ENCODE measurements at regions not wholly inside any gene's neighbourhood (a gene's known extent, or its start where the extent isn't known, plus 50 kb on each side); places are given as distances from the start of the nearest gene placed in this dataset.
"Not testable (repeated sequence)": the region's sequence is repeated elsewhere in the genome, so short reads cannot be mapped to it uniquely, and the experiment has no call there.

DNA sequence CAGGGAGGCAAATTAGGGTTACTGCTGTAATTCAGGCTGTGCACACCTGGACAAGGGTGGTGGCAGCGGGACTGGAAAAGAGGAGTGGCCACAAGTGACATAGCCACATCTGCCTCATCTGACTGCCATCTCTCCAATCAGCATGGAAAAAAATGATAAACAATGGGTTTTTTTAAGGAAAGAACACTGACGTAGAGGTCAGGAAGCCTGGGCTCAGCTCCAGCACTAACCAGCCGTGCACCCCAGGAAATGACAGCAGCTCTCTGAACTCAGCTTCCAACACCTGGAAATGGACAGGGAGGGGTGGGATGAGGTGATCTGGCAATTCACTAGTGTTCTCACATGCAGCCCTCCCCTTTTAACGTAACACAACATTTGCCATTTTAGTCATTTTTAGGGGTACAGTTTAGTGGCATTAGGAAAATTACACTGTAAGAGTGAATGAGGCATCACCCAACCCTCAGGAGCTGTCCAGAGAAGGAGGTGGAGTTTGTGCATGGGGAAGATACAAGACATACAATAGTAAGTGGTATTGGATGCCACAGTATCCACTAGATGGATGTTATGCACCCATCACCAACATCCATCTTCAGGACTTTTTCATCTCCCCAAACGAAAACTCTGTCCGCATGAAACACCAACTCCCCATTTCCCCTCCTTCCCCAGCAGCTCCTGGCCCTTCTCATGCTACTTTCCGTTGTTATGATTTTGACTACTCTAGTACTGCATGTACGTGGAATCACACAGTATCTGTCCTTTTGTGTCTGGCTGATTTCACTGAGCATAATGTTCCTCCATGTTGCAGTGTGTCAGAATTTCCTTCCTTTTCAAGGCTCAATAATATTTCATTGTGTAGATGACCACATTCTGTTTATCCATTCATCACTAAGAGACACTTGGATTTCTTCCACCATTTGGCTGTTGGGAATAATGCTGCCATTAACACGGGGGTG is 215.5 kb upstream of the ECI2 start:
- DNase-seq (ENCODE audit: low spot score), result no peak

DNA sequence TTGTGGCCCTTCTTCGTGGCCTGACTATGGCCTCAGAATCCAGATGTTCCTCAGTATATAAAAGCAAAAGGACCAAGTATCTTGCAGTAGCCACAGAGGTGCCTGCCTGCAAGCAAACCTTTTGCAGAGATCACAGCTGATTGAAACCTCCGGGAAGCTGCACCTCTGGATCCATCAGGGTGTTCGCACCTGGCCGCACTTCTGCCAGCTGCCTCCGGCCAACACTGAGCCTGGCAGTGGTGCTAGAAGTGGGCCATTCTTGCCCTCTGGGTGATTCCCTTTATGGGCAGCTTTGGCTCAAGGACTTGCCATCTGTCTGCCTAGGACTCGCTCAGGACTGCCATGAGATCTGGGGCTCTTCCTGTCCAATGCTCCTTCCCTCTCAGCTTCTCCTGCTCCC is 214.6 kb upstream of the ECI2 start:
- no peak for DNase-seq (ENCODE audit: low spot score)

DNA sequence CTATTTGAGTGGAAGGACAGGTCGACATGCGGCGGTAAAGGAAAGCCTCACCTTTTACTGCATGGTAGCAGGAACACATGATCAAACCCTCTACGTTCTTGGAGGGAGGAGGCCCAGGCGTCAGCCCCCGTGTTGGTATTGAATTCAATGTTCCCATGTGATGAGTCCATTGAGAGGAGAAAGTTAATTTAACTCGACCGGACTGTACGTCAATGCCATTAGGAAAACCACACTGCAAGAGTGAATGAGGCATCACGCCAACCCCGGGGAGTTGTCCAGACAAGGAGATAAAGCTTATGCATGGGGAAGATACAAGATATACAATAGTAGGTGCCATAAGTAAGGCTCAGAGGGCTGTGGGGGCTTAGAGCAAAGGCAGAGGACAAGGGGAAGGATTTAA is 213.9 kb upstream of the ECI2 start:
- no peak for DNase-seq (ENCODE audit: low spot score)

DNA sequence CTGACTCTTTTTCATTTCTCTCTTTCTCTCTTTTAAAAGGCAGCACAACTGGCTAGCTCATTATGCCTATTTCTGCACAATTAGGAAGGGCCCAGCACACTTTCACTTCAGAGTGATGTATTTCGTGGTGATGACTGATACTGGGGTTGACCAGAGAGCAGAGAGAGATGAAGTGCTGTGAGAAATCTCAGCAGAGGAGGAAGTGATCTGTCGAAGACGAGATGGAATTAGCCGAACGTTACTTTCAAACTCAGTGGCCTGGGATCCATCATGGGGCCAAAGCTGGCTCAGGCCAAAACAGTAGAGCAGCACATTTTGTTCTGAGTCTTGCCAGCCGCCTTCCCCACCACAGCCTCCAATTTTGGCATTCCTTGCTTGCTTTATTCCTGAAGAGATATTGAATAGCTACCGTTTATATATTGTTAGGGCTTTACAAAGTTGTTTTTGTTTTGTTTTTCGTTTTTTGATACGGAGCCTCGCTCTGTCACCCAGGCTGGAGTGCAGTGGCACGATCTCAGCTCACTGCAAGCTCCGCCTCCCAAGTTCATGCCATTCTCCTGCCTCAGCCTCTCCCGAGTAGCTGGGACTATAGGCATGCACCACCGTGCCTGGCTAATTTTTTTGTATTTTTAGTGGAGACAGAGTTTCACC is 213.2 kb upstream of the ECI2 start:
- no peak for DNase-seq (ENCODE audit: low spot score)

DNA sequence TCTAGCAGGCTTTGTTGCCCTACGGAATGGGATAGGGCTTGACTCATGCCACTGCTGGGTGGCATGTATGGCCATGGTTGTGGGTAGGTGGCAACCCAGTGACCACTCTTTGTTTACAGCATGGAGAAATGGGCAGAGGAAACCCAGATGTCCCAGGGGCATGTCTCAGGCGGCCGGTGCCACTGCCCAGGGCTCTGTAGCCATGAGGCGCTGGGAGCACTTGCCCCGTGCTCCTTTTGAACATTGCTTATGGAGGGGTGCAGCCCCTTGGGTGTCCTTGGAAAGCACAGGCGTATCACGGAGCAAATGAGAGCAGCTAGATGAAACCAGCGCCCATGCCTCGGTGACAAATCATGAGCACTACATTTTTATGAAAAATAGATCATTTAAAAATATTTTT is 212.5 kb upstream of the ECI2 start:
- no peak for DNase-seq (ENCODE audit: low spot score)

DNA sequence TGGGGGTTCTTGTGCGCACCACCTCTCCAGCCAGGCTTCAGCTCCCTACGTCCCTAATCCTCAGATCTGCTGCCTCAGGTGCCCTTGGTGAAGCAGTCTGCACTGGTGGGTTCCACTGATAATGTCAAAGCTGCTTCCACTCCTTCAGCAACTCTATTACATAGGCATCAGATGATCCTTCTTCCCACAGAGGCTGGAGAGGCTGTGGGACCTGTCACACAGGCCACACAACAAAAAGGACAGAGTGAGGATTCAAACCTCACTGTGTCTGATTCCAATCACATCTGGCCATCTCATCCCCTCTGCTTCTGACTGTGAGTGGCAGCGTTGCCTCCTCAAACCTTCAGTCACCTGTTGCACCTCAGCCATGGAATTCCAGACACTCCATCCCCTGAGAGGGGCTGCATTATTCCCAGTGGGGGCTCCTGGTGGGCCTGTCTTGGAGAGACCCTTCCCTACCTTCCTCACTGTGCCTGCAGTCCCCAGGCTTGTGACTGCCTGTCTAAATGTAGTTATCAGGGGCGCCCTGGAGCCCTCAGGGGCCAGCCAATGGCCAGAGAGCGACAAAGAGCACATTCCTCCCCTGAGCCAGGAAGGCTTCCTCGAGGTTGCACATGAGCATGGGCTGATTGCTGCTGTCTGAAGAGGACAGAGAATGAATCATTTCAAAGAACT is 211.4 kb upstream of the ECI2 start:
- no peak for DNase-seq (ENCODE audit: low spot score)

DNA sequence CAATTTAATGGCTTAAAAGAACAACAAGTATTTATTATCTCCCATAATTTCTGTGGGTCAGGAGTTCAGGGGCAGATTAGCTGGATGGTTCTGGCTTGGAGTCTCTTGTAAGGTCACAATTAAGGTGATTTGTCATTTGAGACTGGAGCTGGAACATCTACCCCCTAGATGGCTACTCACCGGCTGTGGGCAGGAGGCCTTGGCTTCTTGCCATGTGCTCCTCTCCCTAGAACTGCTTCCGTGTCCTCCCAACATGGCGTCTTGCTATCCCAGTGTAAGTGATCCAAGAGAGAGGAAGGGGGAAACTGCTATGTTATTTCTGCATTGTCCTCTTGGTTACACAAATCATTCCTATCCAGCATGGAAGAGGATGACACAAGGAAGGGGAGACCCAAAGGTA is 210.2 kb upstream of the ECI2 start:
- DNase-seq (ENCODE audit: low spot score), result no peak

DNA sequence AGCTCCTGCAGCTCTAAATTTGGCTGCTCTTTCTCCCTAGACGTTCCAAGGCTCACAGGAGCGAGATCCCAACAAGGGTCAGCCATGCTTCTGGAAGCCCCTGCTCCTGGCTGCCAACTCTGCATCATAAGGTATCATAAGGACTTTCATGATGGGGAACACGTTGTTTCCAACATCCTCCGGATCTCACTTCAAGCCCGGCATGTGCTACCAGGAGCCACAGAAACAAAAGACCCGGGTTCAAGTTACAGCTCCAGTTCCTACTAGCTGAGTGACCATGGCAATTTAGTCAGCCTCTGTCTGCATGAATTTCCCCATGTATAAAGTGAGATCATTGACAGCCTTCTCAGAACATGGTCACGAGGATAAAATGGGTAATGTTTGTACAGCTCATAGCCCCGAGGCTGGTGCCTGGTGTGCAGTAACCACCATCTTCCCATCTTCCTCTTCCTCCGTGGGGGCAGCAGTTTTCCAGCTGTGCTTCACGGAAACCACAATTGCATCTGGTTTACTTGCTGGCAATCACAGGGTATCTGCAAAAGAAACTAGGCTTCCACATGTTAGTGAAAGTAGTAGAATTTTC is 209.0 kb upstream of the ECI2 start:
- no peak for DNase-seq (ENCODE audit: low spot score)

DNA sequence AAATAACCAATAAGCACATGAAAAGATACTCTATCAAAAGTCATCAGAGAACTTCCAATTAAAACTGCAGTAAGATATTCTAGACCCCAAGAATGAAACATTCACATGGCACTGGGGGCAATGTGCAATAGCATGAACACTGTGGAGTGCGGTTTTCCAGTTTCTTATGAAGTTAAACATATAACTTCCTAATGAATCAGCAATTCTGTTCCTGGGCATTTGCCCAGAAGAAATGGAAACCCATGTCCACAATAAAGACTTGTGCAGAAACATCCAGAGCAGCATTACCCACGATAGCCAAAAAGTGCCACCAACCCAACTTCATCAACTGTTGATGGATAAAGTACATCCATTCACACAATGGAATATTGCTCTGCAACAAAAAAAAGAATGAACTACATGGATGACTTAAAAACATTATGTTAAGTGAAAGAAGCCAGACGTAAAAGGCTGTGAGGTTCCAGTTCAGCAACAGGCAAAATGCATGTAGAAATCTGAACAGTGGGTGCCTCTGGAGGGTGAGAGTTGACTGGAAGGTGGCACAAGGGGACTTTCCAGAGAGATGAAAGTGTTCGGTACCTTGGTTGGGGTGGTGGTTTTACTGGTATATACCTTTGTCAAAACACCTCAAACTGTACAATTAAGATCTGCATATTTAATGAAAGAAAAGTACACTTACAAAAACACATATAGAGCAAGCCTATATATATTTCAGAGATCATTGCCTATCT is 207.2 kb upstream of the ECI2 start:
- DNase-seq (ENCODE audit: low spot score), result no peak

DNA sequence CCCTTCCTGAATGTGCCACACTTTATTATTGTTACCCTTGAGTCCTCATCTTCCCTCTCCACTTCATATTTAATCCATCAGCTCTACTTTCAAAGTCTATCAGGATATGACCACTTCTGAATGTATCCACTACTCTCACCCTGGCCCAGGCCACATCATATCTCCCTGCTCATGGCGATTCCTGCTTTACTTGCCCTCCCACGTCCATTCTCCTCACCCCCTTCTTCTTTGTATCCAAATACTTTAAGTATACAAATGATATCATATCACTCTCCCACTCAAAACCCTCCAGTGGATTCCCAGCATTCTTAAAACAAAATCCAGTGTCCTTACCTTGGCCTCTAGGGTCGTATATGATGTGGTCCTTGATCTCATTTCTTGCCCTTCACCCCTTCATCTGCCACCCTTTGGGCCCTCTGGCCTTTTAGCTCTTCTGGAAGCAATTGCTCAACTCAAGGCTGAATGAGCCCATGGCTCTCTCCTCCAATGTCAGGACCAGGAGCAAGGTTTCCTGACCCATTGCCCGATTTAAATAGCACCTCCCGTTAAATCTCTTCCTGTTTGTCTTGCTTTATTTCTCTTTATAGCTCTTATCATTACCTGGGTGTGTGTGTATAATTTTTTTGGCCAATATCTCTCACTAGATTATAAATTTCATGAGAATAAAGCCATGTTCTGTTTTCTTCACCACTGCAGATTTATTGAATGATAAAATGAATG is 205.9 kb upstream of the ECI2 start:
- DNase-seq (ENCODE audit: low spot score), result no peak

DNA sequence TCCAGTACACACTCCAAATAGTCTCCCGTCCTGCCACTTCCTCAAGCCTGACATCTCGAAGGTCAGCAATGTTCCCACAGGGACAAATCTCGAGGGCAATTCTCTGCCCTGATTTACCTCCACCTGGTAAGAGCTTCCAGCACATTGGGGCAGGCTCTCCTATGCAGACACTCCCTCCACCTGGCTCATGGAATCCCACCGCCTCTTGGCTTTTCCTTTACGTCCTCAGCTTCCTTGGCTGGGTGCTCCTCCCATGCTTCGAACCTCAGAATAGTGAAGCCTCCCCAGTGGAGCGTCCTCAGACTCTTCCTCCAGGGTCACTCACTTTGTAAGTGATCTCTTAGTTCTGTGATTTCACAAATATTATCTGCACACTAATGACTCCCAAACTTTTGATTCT is 205.2 kb upstream of the ECI2 start:
- no peak for DNase-seq (ENCODE audit: low spot score)

DNA sequence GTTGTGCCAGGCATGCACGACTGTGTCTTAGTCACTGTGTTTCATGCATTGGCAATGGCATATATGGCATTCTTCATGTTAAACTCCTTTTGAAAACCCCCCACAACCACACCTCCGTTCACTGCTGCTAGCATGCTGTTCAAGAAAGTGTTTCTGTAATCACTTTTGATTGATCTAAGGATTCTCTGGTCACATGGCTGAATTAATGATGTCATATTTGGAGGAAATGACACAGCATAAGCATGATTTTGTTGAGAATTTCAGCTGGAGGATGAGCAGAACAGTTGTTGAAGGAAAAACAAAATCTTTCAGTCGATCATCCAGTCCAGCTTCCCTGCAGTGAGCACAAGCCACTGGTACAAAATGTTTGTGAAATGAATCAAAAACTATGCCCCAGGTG is 203.5 kb upstream of the ECI2 start:
- no peak for DNase-seq (ENCODE audit: low spot score)

DNA sequence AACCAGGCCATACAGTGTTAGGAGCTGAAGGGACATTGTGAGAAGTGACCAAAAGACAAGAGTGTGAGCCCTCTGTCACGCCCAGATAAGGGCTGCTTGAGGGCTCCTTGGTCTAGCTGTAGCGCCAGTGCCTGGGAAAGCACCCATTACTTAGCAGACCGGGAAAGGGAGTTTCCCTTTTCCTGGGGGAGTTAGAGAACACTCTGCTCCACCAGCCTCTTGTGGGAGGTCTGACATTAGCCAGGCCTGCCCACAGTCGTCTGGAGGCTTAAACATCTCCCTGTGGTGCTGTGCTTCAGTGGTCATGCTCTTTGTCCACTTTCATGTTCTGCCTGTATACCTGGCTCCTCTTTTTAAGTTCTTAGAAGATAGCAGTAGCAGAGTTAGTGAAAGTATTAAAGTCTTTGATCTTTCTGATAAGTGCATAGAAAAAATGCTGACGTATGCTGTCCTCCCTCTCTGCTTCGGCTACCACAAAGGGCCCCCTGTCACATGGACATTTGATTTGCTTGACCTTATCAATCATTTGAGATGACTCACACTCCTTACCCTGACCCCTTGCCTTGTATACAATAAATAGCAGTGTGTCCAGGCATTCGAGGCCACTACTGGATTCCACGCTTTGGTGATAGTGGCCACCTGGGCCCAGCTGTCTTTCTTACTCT is 201.5 kb upstream of the ECI2 start:
- no peak for DNase-seq (ENCODE audit: low spot score)

DNA sequence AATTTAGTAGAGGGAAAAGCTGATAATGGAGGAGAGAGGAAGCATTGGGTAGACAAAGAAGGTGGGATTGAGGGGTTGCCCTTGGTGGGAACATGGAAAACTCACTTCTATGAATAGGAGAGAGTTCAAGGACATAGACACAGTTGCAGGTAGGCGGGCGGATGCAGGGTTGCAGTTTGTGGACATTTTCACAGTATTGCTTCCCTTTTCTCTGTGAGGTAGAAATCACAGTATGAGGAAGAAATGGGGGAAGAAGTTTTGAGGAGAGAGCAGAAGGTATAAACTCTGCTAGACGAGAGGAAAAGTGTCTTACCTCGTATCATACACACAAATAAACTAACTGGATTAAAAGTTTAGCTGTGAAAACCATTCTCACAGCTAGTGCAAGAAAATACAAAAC is 200.7 kb upstream of the ECI2 start:
- no peak for DNase-seq (ENCODE audit: low spot score)

DNA sequence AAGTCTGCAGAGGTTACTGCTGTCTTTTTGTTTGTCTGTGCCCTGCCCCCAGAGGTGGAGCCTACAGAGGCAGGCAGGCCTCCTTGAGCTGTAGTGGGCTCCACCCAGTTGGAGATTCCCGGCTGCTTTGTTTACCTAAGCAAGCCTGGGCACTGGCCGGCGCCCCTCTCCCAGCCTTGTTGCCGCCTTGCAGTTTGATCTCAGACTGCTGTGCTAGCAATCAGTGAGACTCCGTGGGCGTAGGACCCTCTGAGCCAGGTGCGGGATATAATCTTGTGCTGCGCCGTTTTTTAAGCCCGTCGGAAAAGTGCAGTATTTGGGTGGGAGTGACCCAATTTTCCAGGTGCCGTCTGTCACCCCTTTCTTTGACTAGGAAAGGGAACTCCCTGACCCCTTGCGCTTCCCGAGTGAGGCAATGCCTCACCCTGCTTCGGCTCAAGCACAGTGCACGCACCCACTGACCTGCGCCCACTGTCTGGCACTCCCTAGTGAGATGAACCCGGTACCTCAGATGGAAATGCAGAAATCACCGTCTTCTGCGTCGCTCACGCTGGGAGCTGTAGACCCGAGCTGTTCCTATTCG is 198.9 kb upstream of the ECI2 start:
- DNase-seq (ENCODE audit: low spot score), result not testable (repeated sequence)

DNA sequence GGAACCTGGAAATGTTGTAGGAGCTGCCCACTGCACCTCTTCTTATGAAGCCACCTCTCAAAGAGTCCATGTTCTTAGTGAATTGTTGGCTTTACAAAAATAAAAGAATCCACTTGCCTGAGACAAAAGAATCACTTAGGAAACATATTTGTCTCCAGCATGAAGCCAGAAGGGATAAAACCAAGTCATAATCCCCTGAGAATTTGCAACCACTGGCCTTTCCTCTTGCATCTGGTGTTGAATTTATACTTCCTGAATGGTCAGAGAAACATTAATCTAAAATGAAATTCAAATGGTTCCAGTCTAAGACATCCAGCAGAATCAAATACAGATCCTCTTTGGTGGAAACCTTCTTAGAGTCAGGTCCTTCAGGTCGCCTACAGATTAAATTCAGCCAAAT is 192.5 kb upstream of the ECI2 start:
- no peak for DNase-seq (ENCODE audit: low spot score)

DNA sequence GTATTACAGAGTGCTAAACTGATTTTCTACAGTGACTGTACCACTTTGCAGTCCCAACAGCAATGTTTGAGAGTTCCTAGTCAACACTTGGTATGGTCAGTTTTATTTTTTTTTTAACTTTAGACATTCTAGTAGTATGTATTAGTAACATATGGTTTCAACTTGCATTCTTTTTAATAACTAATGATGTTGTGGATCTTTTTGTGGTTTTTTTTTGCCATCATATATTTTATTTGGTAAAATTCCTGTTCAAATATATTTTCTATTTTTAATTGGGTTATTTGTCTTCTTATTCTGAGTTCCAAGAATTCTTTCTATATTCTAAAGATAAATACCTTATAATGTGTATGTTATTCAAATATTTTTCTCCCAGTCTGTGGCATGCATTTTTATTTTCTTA is 189.4 kb upstream of the ECI2 start:
- DNase-seq (ENCODE audit: low spot score), result no peak

DNA sequence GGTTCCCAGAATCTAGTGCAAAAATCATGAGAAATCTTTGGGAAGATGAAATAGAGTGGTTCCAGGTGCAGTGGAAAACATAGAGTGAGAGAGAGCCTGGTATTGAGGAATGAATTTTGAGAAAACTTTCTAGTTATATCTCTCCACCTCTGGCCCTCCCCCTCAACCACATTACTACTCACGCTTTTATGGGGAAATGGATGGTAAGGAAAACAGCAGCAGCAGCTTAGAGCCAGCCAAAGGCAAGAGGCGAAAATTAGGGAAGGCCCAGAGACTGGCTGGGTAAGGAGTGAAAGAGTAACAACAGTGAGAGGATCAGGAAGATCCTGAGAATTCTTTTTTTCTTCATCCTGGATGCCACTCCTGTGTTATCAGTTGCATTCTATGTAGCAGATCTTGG is 187.9 kb upstream of the ECI2 start:
- DNase-seq (ENCODE audit: low spot score), result no peak

DNA sequence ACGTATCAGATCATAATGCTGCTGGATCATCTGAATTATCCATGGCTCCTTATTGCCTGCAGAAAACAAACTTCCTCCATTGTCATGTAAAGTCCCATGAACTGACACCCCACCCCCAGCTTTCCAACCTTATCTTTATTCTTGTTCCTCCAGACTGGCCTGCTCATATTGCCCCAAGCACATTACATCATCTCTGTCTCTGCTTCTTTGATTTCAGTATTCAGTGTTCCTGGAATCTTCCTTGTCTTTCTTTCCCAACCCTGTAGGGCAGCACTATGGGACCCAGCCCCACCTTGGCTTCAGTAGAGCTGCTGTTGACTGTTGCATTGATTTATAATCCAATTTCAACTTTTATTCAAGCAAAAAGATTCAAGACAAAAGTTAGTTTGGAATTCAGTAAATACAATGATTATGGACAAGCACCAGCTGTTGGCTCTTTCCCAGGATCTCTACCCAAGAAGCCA is 187.5 kb upstream of the ECI2 start:
- DNase-seq (ENCODE audit: low spot score), result no peak

DNA sequence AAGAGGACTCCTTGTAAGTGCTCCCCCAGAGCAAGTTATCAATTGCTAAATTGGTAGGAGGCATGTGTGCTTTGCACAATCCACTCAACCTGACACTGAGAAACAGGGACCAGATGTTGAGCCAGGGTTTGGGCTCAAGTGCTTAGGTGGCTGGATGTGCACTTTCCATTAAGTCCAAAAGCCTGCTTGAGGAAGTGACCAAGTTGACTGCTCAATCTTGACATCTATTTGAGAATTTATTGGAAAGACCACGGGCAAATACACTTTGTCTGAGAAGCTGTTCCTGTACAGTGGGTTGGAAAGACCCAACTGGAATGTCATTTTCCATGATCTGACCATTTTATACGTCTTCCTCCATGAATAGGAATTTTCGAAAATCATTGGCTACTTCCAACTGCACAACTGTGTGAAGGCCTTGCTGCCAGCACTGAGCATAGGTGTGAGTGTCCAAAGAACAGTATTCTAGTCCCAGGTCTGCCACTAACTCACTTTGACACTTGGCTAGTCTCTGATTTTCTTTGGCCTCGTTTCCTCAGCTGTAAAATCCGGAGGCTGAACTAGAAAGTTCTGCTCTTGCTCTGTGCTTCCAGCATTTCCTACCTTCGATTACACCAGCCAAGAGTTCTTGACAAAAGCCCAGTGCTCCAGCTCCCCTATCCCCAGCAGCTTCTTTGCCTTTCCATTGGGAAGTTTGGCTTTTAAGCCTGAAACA is 186.9 kb upstream of the ECI2 start:
- no peak for DNase-seq (ENCODE audit: low spot score)
